ENCODE measurements at regions not wholly inside any gene's neighbourhood (a gene's known extent, or its start where the extent isn't known, plus 50 kb on each side); places are given as distances from the start of the nearest gene placed in this dataset.

DNA sequence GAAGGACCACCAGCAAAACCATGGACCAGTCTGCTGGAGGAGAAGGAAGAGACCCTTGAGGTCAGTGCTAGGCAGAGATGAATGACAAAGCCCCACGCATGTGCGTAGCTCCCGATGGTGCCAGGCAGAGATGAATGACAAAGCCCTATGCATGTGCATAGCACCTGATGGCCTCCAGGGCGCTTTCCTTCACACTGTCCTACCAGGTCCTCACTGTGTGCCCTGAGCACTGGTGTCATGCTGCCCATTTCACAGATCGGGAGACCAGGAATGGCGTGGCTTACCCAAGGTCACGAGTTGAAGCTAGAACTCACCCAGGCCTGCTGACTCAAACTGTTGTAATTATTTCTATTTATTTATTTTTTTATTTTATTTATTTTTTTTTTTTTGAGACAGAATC lies 149.6 kb downstream of the KATNIP start:
- no peak for DNase-seq
- no peak for TF ChIP-seq FOS (IDR thresholded peaks at IDR 0.05; ENCODE audit: low read depth, low read length)
- TF ChIP-seq SMC3 (IDR thresholded peaks at IDR 0.05; ENCODE audit: low read depth, low read length), result no peak
- no peak for TF ChIP-seq POLR2A (IDR thresholded peaks at IDR 0.05; ENCODE audit: low read depth, low read length)
- no peak for TF ChIP-seq RAD21 (IDR thresholded peaks at IDR 0.05; ENCODE audit: low read length)
- TF ChIP-seq RCOR1 (IDR thresholded peaks at IDR 0.05; ENCODE audit: insufficient replicate concordance, low read length), result no peak
- TF ChIP-seq, protein P1, sequence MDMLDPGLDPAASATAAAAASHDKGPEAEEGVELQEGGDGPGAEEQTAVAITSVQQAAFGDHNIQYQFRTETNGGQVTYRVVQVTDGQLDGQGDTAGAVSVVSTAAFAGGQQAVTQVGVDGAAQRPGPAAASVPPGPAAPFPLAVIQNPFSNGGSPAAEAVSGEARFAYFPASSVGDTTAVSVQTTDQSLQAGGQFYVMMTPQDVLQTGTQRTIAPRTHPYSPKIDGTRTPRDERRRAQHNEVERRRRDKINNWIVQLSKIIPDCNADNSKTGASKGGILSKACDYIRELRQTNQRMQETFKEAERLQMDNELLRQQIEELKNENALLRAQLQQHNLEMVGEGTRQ (IDR thresholded peaks at IDR 0.05; ENCODE audit: low read depth, low read length), result no peak
- TF ChIP-seq, protein P2, sequence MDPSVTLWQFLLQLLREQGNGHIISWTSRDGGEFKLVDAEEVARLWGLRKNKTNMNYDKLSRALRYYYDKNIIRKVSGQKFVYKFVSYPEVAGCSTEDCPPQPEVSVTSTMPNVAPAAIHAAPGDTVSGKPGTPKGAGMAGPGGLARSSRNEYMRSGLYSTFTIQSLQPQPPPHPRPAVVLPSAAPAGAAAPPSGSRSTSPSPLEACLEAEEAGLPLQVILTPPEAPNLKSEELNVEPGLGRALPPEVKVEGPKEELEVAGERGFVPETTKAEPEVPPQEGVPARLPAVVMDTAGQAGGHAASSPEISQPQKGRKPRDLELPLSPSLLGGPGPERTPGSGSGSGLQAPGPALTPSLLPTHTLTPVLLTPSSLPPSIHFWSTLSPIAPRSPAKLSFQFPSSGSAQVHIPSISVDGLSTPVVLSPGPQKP (IDR thresholded peaks at IDR 0.05; ENCODE audit: borderline replicate concordance, low read depth, low read length), result no peak
- TF ChIP-seq MXI1 (IDR thresholded peaks at IDR 0.05; ENCODE audit: borderline replicate concordance, low read depth, low read length), result no peak
- TF ChIP-seq, protein P3, sequence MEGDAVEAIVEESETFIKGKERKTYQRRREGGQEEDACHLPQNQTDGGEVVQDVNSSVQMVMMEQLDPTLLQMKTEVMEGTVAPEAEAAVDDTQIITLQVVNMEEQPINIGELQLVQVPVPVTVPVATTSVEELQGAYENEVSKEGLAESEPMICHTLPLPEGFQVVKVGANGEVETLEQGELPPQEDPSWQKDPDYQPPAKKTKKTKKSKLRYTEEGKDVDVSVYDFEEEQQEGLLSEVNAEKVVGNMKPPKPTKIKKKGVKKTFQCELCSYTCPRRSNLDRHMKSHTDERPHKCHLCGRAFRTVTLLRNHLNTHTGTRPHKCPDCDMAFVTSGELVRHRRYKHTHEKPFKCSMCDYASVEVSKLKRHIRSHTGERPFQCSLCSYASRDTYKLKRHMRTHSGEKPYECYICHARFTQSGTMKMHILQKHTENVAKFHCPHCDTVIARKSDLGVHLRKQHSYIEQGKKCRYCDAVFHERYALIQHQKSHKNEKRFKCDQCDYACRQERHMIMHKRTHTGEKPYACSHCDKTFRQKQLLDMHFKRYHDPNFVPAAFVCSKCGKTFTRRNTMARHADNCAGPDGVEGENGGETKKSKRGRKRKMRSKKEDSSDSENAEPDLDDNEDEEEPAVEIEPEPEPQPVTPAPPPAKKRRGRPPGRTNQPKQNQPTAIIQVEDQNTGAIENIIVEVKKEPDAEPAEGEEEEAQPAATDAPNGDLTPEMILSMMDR (conservative IDR thresholded peaks at IDR 0.05; ENCODE audit: low read depth, low read length), result no peak
- no peaks in the 10 kb centered on the region for H3K27me3 ChIP-seq (ENCODE audit: control insufficient read depth, insufficient read depth, low read length)
- CTCF ChIA-PET, result interaction anchor here (0.6 to 1.2 kb wide), 2 partner anchors 9 to 31 kb away, joined by 3 to 4 read pairs; no protein-coding TSS in a partner anchor
- H3K9me1 ChIP-seq (ENCODE audit: insufficient read depth, low read length), result peaks cover 2% of the 10 kb centered on the region; the same call in 1 of the 2 replicates
- H4K8ac ChIP-seq (ENCODE audit: low read depth in 2 of 2, low read length in 2 of 2), result no peak overlapping the region
- peaks cover 14% of the 10 kb centered on the region for H3K36me3 ChIP-seq (ENCODE audit: control insufficient read depth, insufficient read depth, low read length)
- no peak overlapping the region for H4K5ac ChIP-seq (ENCODE audit: low read depth, low read length)
- H3K14ac ChIP-seq (replicated peaks; ENCODE audit: low read depth, low read length), result no peak overlapping the region
- H2BK5ac ChIP-seq (ENCODE audit: low read depth, low read length, poor library complexity, severe bottlenecking), result no peak overlapping the region
- intact Hi-C loops (cut with micrococcal nuclease) (no loop called here), in situ Hi-C loops (cut with MboI; ENCODE audit: low sequenced_read_pairs) (no loop called here), dilution Hi-C loops (cut with HindIII; ENCODE audit: low sequenced_read_pairs, unreplicated experiment) (no loop called here)
- H3K9ac ChIP-seq (ENCODE audit: low read depth, low read length), result no peak overlapping the region
- no peak overlapping the region for H3K18ac ChIP-seq (ENCODE audit: low read depth, low read length)
- no peak overlapping the region for H3K56ac ChIP-seq (ENCODE audit: extremely low read depth, insufficient read depth, low read length)
- no peak overlapping the region for H3K27ac ChIP-seq (ENCODE audit: insufficient read depth, low read length)
- H2AK5ac ChIP-seq (ENCODE audit: low read depth, low read length), result no peak overlapping the region
- H4K91ac ChIP-seq (ENCODE audit: insufficient read depth, low read depth, low read length), result no peak overlapping the region
- POLR2A ChIA-PET (ENCODE audit: unreplicated experiment), result no interaction called here
- H3K4me2 ChIP-seq (ENCODE audit: low read depth, low read length), result no peak overlapping the region
- no TSS peak for BruUV-seq (replicated peaks)
- H3K4ac ChIP-seq (ENCODE audit: low read depth, low read length), result no peak overlapping the region
- H3K23ac ChIP-seq (ENCODE audit: low read depth, low read length), result no peak overlapping the region
- no peak overlapping the region for H2AFZ ChIP-seq (replicated peaks; ENCODE audit: low read length, poor library complexity)
- no peak overlapping the region; the same call in 1 of the 2 replicates for H2BK120ac ChIP-seq (ENCODE audit: low read depth, low read length)
- no peak overlapping the region for H2BK15ac ChIP-seq (ENCODE audit: low read depth, low read length)
- no peak overlapping the region for H2AK9ac ChIP-seq (replicated peaks; ENCODE audit: low read depth, low read length, poor library complexity)
- no peak overlapping the region for H3K4me3 ChIP-seq (ENCODE audit: insufficient read depth, low read depth, low read length)
- peaks cover 4% of the 10 kb centered on the region; the same call in 1 of the 2 replicates for H3K4me1 ChIP-seq (ENCODE audit: control insufficient read depth, insufficient read depth, low read length)
- 93% methylated on average over 4 of the region's 7 CpGs; no CpG with 5 or more reads in 1 of the 2 experiments for WGBS, 2 experiments (ENCODE audit: extremely low coverage in 2 of 2, insufficient read length in 1 of 2)
- H2BK20ac ChIP-seq (ENCODE audit: low read depth, low read length), result no peak overlapping the region
- no peaks in the 10 kb centered on the region for H3K9me3 ChIP-seq (ENCODE audit: control insufficient read depth, insufficient read depth, low read length)
- H3K79me1 ChIP-seq (ENCODE audit: low read depth in 1 of 2, low read length in 2 of 2), result no peaks in the 10 kb centered on the region
- ATAC-seq (ENCODE audit: low read depth), result no peak
- no peaks in the 10 kb centered on the region for H4K20me1 ChIP-seq (ENCODE audit: insufficient read depth, low read length)

All from IMR-90 (cell line).